Endometrium (tissue), 2 donors: ENCODE measurements at regions not wholly inside any gene's neighbourhood (a gene's known extent, or its start where the extent isn't known, plus 50 kb on each side); places are given as distances from the start of the nearest gene placed in this dataset.
"Not testable (repeated sequence)": the region's sequence is repeated elsewhere in the genome, so short reads cannot be mapped to it uniquely, and the experiment has no call there.

Experiments
- FAIRE-seq: peaks from 2 replicates; lab custom pipeline; 2012; peaks lifted over from hg19 to GRCh38; lab: Jason Lieb, UNC
- donor health status: control.
- donor health status: control.

- no peak for FAIRE-seq
Observed at GRCh38 chr9:108273988-108274387, 581.8 kb downstream of the ACTL7B start.

- no peak for FAIRE-seq
Observed at GRCh38 chr9:108272349-108272899, 583.4 kb downstream of the ACTL7B start.

- peak; percentile 91 for FAIRE-seq
Observed at GRCh38 chr9:108271646-108272348, 584.0 kb downstream of the ACTL7B start.

GRCh38 chr9:108271236-108271635, 584.5 kb downstream of the ACTL7B start:
- FAIRE-seq = no peak

- no peak for FAIRE-seq
Observed at GRCh38 chr9:108270561-108270960, 585.2 kb downstream of the ACTL7B start.

- FAIRE-seq = no peak
Observed at GRCh38 chr9:108270051-108270450, 585.7 kb downstream of the ACTL7B start.

GRCh38 chr9:108269371-108269770, 586.4 kb downstream of the ACTL7B start:
- FAIRE-seq = no peak

- no peak for FAIRE-seq
Observed at GRCh38 chr9:108265065-108265464, 590.7 kb downstream of the ACTL7B start.

- FAIRE-seq = no peak
Observed at GRCh38 chr9:108264093-108264492, 591.7 kb downstream of the ACTL7B start.

- no peak for FAIRE-seq
Observed at GRCh38 chr9:108262836-108263235, 593.0 kb downstream of the ACTL7B start.

GRCh38 chr9:108259917-108260675, 595.7 kb downstream of the ACTL7B start:
- FAIRE-seq = no peak

GRCh38 chr9:108258640-108259039, 597.1 kb downstream of the ACTL7B start:
- FAIRE-seq = no peak

- FAIRE-seq = no peak
Observed at GRCh38 chr9:108257382-108257781, 598.4 kb downstream of the ACTL7B start.

- FAIRE-seq = no peak
Observed at GRCh38 chr9:108254236-108254635, 601.5 kb downstream of the ACTL7B start.

GRCh38 chr9:108247391-108247790, 608.4 kb downstream of the ACTL7B start:
- not testable (repeated sequence) for FAIRE-seq

GRCh38 chr9:108245901-108246300, 609.9 kb downstream of the ACTL7B start:
- no peak for FAIRE-seq

GRCh38 chr9:108245331-108245730, 610.5 kb downstream of the ACTL7B start:
- no peak for FAIRE-seq

- no peak for FAIRE-seq
Observed at GRCh38 chr9:108244686-108245085, 611.1 kb downstream of the ACTL7B start.

- FAIRE-seq = no peak
Observed at GRCh38 chr9:108241384-108242073, 614.3 kb downstream of the ACTL7B start.

GRCh38 chr9:108239696-108240321, 616.0 kb downstream of the ACTL7B start:
- FAIRE-seq = no peak

GRCh38 chr9:108235609-108236008, 620.2 kb downstream of the ACTL7B start:
- FAIRE-seq = no peak

- FAIRE-seq = no peak
Observed at GRCh38 chr9:108234811-108235210, 621.0 kb downstream of the ACTL7B start.
